K562 (cell line): ENCODE measurements at regions not wholly inside any gene's neighbourhood (a gene's known extent, or its start where the extent isn't known, plus 50 kb on each side); places are given as distances from the start of the nearest gene placed in this dataset.

ENCODE experiments used
- ATAC-seq: fragments of 200-7000 bp; cut with Tn5 transposase; 3 replicates; pipeline ENCODE4 v1.9.1; 2020; ENCODE audit warnings: moderate library complexity
- BruUV-seq: library from RNA; stranded (reverse); fragments of 400-500 nt; replicated peaks from 2 replicates; lab custom pipeline; 2021; lab: Mats Ljungman, UMichigan
- CTCF ChIA-PET: fragments of 300-600 bp; formaldehyde crosslinking; extraction: SDS; loops from one replicate; lab custom pipeline; 2021; ENCODE audit warnings: low intra/inter-chr PET ratio; lab: Yijun Ruan, JAX
- POLR2A ChIA-PET: fragments of 300-600, 350-650 bp; sonication (Branson Sonifier 250); formaldehyde crosslinking; extraction: SDS; loops from one replicate; lab custom pipeline; 2021; ENCODE audit warnings: antibody characterized with exemption, inconsistent platforms; lab: Yijun Ruan, JAX
- DNase-seq, 4 experiments: peaks; one replicate each; pipeline versions ENCODE4 v3.0.0 to v3.0.0-alpha.2; 2011 to 2018; ENCODE audit warnings: low spot score in 3 of 4, mixed read lengths in 3 of 4; ENCODE audit errors: extremely low read depth in 1 of 4
- FAIRE-seq: peaks from 2 replicates; lab custom pipeline; 2011; peaks lifted over from hg19 to GRCh38; lab: Jason Lieb, UNC
- H2AFZ ChIP-seq: 2 replicates; pipeline ENCODE4 v1.6.0; 2011; ENCODE audit warnings: low read depth, low read length, control low read depth, inconsistent platforms
- H3K27ac ChIP-seq: fragments of 200-600 bp; 3 replicates; pipeline ENCODE4 v1.8.0; 2011; ENCODE audit warnings: low read depth, mild to moderate bottlenecking, control low read depth, inconsistent platforms, low read length, moderate library complexity, mixed read lengths; ENCODE audit errors: extremely low read depth
- H3K27me3 ChIP-seq, 2 experiments: fragments of 300-600 bp in 1 of 2; 2 replicates in 1 of 2; 3 replicates in 1 of 2; pipeline versions ENCODE4 v1.6.0 to v1.8.0; 2011; ENCODE audit warnings: inconsistent platforms in 2 of 2, low read length in 2 of 2, mild to moderate bottlenecking in 1 of 2, mixed read lengths in 1 of 2, moderate library complexity in 1 of 2; ENCODE audit not compliant: control insufficient read depth in 2 of 2, insufficient read depth in 2 of 2
- H3K36me3 ChIP-seq: fragments of 300-600 bp; 3 replicates; pipeline ENCODE4 v1.8.0; 2011; ENCODE audit warnings: mild to moderate bottlenecking, low read length, inconsistent platforms; ENCODE audit not compliant: control insufficient read depth, insufficient read depth
- H3K4me1 ChIP-seq, 2 experiments: fragments of 200-600 bp in 1 of 2; replicated peaks in 1 of 2; 2 replicates in 1 of 2; 3 replicates in 1 of 2; pipeline versions ENCODE4 v1.5.1 to v1.8.0; 2011; ENCODE audit warnings: inconsistent platforms in 2 of 2, low read length in 2 of 2, mild to moderate bottlenecking in 1 of 2, mixed read lengths in 1 of 2, moderate library complexity in 1 of 2; ENCODE audit not compliant: control insufficient read depth in 2 of 2, insufficient read depth in 2 of 2
- H3K4me2 ChIP-seq: 2 replicates; pipeline ENCODE4 v1.6.1; 2011; ENCODE audit warnings: low read length, control low read depth, inconsistent platforms, mixed read lengths; ENCODE audit not compliant: insufficient read depth
- H3K4me3 ChIP-seq: fragments of 200-600 bp; sonication (generic), shearing (Covaris generic); 2 replicates; pipeline ENCODE4 v1.5.1; 2016; ENCODE audit warnings: control low read depth, inconsistent platforms
- H3K79me2 ChIP-seq: fragments of 200-600 bp; 3 replicates; pipeline ENCODE4 v1.8.0; 2011; ENCODE audit warnings: low read length, inconsistent platforms; ENCODE audit not compliant: control insufficient read depth, insufficient read depth
- H3K9ac ChIP-seq, 2 experiments: 2 replicates each; pipeline versions ENCODE4 v1.6.0 to v1.6.1; 2011; ENCODE audit warnings: low read depth in 2 of 2, low read length in 2 of 2, control low read depth in 1 of 2, inconsistent platforms in 1 of 2, mild to moderate bottlenecking in 1 of 2, mixed read lengths in 1 of 2; ENCODE audit not compliant: insufficient read depth in 1 of 2
- H3K9me1 ChIP-seq: one replicate; pipeline ENCODE4 v1.6.0; 2011; ENCODE audit warnings: inconsistent platforms, mild to moderate bottlenecking, low read length, moderate library complexity; ENCODE audit not compliant: control insufficient read depth, insufficient read depth
- H3K9me3 ChIP-seq: replicated peaks from 2 replicates; pipeline ENCODE4 v1.5.1; 2011; ENCODE audit warnings: low read depth, low read length, inconsistent platforms; ENCODE audit not compliant: control insufficient read depth, insufficient read depth
- H4K20me1 ChIP-seq: replicated peaks from 2 replicates; pipeline ENCODE4 v1.6.1; 2011; ENCODE audit warnings: low read length, inconsistent platforms, mixed read lengths; ENCODE audit not compliant: control insufficient read depth, insufficient read depth
- CEBPZ ChIP-seq: fragments of 150-350 bp; IDR thresholded peaks from 2 replicates; pipeline ENCODE4 v1.6.1; 2014; ENCODE audit warnings: low read depth, mild to moderate bottlenecking, low read length, borderline replicate concordance
- DACH1 ChIP-seq: fragments of 450-650 bp; IDR thresholded peaks from 2 replicates; pipeline ENCODE4 v1.6.1; 2018; ENCODE audit not compliant: partially characterized antibody
- DNMT1 ChIP-seq: fragments of 450-650 bp; IDR thresholded peaks from 2 replicates; pipeline ENCODE4 v1.6.1; 2016; ENCODE audit warnings: antibody characterized with exemption, mild to moderate bottlenecking
- E2F8 ChIP-seq: fragments of 450-650 bp; IDR thresholded peaks from 2 replicates; pipeline ENCODE4 v1.7.1; 2018; ENCODE audit warnings: mild to moderate bottlenecking, low read depth; ENCODE audit not compliant: partially characterized antibody
- ELF4 ChIP-seq: fragments of 450-650 bp; formaldehyde crosslinking; IDR thresholded peaks from 2 replicates; pipeline ENCODE4 v1.4.0; 2022; ENCODE audit warnings: missing genetic modification characterization
- EZH2 ChIP-seq: IDR thresholded peaks from 2 replicates; pipeline ENCODE4 v1.6.1; 2012; ENCODE audit warnings: low read depth, mild to moderate bottlenecking, inconsistent platforms, low read length, borderline replicate concordance
- FOXJ3 ChIP-seq: sonication (generic); formaldehyde crosslinking; IDR thresholded peaks from 2 replicates; pipeline ENCODE4 v1.4.0; 2020; ENCODE audit warnings: mild to moderate bottlenecking, missing genetic modification reagents
- HNRNPK ChIP-seq: fragments of 200-400 bp; formaldehyde crosslinking; IDR thresholded peaks from one replicate; pipeline ENCODE4 v1.6.1; 2018; ENCODE audit warnings: mild to moderate bottlenecking, low read depth, low read length; ENCODE audit not compliant: poor library complexity, severe bottlenecking
- HSF4 ChIP-seq: fragments of 250-450 bp; sonication (Bioruptor Pico); IDR thresholded peaks from 2 replicates; pipeline ENCODE4 v2.1.2; 2022; ENCODE audit warnings: mild to moderate bottlenecking, moderate library complexity, borderline replicate concordance
- LCOR ChIP-seq: sonication (generic); formaldehyde crosslinking; IDR thresholded peaks from 2 replicates; pipeline ENCODE4 v1.8.0; 2022; ENCODE audit warnings: mild to moderate bottlenecking, missing genetic modification reagents
- MCM5 ChIP-seq: fragments of 450-650 bp; IDR thresholded peaks from 2 replicates; pipeline ENCODE4 v1.6.1; 2016; ENCODE audit warnings: low read depth
- PHB ChIP-seq: fragments of 250-450 bp; sonication (Bioruptor Pico); IDR thresholded peaks from 2 replicates; pipeline ENCODE4 v1.5.0; 2021
- RCOR1 ChIP-seq, 2 experiments: IDR thresholded peaks; 2 replicates each; pipeline ENCODE4 v1.6.1; 2012; ENCODE audit warnings: low read depth in 2 of 2, low read length in 2 of 2, borderline replicate concordance in 1 of 2, improper control_type of control experiment in 1 of 2
- TCFL5 ChIP-seq: fragments of 250-450 bp; sonication (Bioruptor Pico); conservative IDR thresholded peaks from 2 replicates; pipeline ENCODE4 v1.6.1; 2021; ENCODE audit warnings: mild to moderate bottlenecking, moderate library complexity, matching md5 sums
- ZNF232 ChIP-seq: sonication (generic); formaldehyde crosslinking; IDR thresholded peaks from 2 replicates; pipeline ENCODE4 v1.8.0; 2022; ENCODE audit warnings: mild to moderate bottlenecking, missing genetic modification reagents
- ZNF449 ChIP-seq: fragments of 250-450 bp; sonication (Bioruptor Pico); IDR thresholded peaks from 2 replicates; pipeline ENCODE4 v1.8.0; 2022; ENCODE audit warnings: moderate library complexity, mild to moderate bottlenecking, inconsistent platforms
- ZSCAN29 ChIP-seq: fragments of 450-650 bp; IDR thresholded peaks from 2 replicates; pipeline ENCODE4 v1.6.1; 2017
- WGBS: fragments of 100-300 bp; shearing (Covaris generic); methylation state at CpG from one replicate; pipeline ENCODE4 v1.1.6; 2016; ENCODE audit warnings: low coverage, mixed read lengths; ENCODE audit not compliant: insufficient coverage; ENCODE audit errors: missing lambda C conversion rate; 5-methylcytosine and 5-hydroxymethylcytosine counted together
- in situ Hi-C: fragments of 300-500 bp; cut with MboI; formaldehyde crosslinking; loops from 4 replicates; pipeline ENCODE4 v1.15.0; 2018; ENCODE audit warnings: inconsistent platforms, mixed read lengths
- intact Hi-C: fragments of 100-400 bp; cut with micrococcal nuclease; formaldehyde crosslinking; loops from 2 replicates; pipeline ENCODE4 v1.14.2; 2022

GRCh38 chr12:105704787-105705186, 374.3 kb downstream of the C12orf75 start:
- DNase-seq: no peak
- no peak for ATAC-seq
- FAIRE-seq: no peak
- TF ChIP-seq LCOR (CRISPR knock-in tag): no peak
- TF ChIP-seq CEBPZ: no peak
- TF ChIP-seq HNRNPK: no peak
- TF ChIP-seq TCFL5 (CRISPR knock-in tag): no peak
- TF ChIP-seq HSF4 (CRISPR knock-in tag): no peak
- TF ChIP-seq RCOR1 (IDR thresholded peaks at IDR 0.05; ENCODE audit: borderline replicate concordance in 1 of 2, low read depth in 2 of 2, low read length in 2 of 2): no peak
- TF ChIP-seq ZNF449 (CRISPR knock-in tag): no peak
- no peak for TF ChIP-seq ZSCAN29
- no peak for TF ChIP-seq MCM5
- TF ChIP-seq ZNF232 (CRISPR knock-in tag): no peak
- no peak for TF ChIP-seq E2F8
- TF ChIP-seq FOXJ3 (CRISPR knock-in tag): no peak
- TF ChIP-seq EZH2: no peak
- TF ChIP-seq ELF4: no peak
- TF ChIP-seq PHB (CRISPR knock-in tag): no peak
- no peak for TF ChIP-seq DACH1
- TF ChIP-seq DNMT1: no peak

More at GRCh38 chr12:105704787-105705186, 374.3 kb downstream of the C12orf75 start:
- no peak overlapping the region for H3K4me2 ChIP-seq
- no peak overlapping the region for H3K27ac ChIP-seq
- no peaks in the 10 kb centered on the region; a peak in 1 of 5 replicates for H3K27me3 ChIP-seq
- no peaks in the 10 kb centered on the region; the same call in 1 of the 2 replicates for H4K20me1 ChIP-seq
- 2% methylated on average over 5 of the region's 6 CpGs for WGBS
- H3K79me2 ChIP-seq: no peaks in the 10 kb centered on the region
- H3K9me3 ChIP-seq: no peaks in the 10 kb centered on the region; the same call in 1 of the 2 replicates
- H3K9me1 ChIP-seq: no peaks in the 10 kb centered on the region
- no peak overlapping the region for H3K4me3 ChIP-seq
- no peak overlapping the region for H3K9ac ChIP-seq
- no TSS peak for BruUV-seq
- no peaks in the 10 kb centered on the region for H3K4me1 ChIP-seq
- ChIA-PET CTCF (interaction anchor here (1.2 kb wide), 1 partner anchor 431 kb away, joined by 5 read pairs; no protein-coding TSS in a partner anchor), POLR2A (interaction anchor here (0.7 to 0.8 kb wide), 2 partner anchors 9 to 432 kb away, joined by 3 read pairs; no protein-coding TSS in a partner anchor)
- in situ Hi-C loops (loop anchor here (5.0 to 10.0 kb wide), 2 partner anchors 93 to 450 kb away; no protein-coding TSS in a partner anchor), intact Hi-C loops (loop anchor here (1.0 kb wide), 1 partner anchor 432 kb away; no protein-coding TSS in a partner anchor)
- no peaks in the 10 kb centered on the region for H3K36me3 ChIP-seq
- H2AFZ ChIP-seq: no peak overlapping the region
